Fibroblast of mammary gland (primary cell): ENCODE measurements at regions not wholly inside any gene's neighbourhood (a gene's known extent, or its start where the extent isn't known, plus 50 kb on each side); places are given as distances from the start of the nearest gene placed in this dataset.

Experiments
- DNase-seq: peaks from one replicate; pipeline ENCODE4 v3.0.0-alpha.2; 2010; ENCODE audit warnings: low read depth
- H3K4me3 ChIP-seq: 2 replicates; pipeline ENCODE4 v1.5.1; 2011; ENCODE audit warnings: low read depth, mild to moderate bottlenecking, low read length, moderate library complexity; ENCODE audit not compliant: control insufficient read depth
- CTCF ChIP-seq: conservative IDR thresholded peaks from 2 replicates; pipeline ENCODE4 v1.5.1; 2011; ENCODE audit warnings: low read depth, low read length, inconsistent platforms; ENCODE audit not compliant: control insufficient read depth, insufficient read depth

- DNase-seq, result no peak
- H3K4me3 ChIP-seq, result no peak overlapping the region
- TF ChIP-seq CTCF, result no peak
Measured at GRCh38 chr3:23099021-23099420, 104.1 kb upstream of the UBE2E2 start.

GRCh38 chr3:23099677-23100076 is 103.5 kb upstream of the UBE2E2 start:
- TF ChIP-seq CTCF, result no peak
- no peak for DNase-seq
- H3K4me3 ChIP-seq, result no peak overlapping the region

- no peak overlapping the region for H3K4me3 ChIP-seq
- no peak for DNase-seq
- TF ChIP-seq CTCF, result no peak
Measured at GRCh38 chr3:23100106-23100505, 103.0 kb upstream of the UBE2E2 start.

GRCh38 chr3:23103764-23104163 is 99.4 kb upstream of the UBE2E2 start:
- no peak for DNase-seq
- no peak overlapping the region for H3K4me3 ChIP-seq
- no peak for TF ChIP-seq CTCF

- no peak for DNase-seq
Measured at GRCh38 chr3:23105048-23105447, 98.1 kb upstream of the UBE2E2 start.

GRCh38 chr3:23106666-23107065 is 96.5 kb upstream of the UBE2E2 start:
- no peak overlapping the region for H3K4me3 ChIP-seq
- no peak for DNase-seq
- TF ChIP-seq CTCF, result no peak

More at GRCh38 chr3:23105048-23105447, 98.1 kb upstream of the UBE2E2 start:
- no peak overlapping the region for H3K4me3 ChIP-seq
- no peak for TF ChIP-seq CTCF

GRCh38 chr3:23107221-23107620 is 95.9 kb upstream of the UBE2E2 start:
- H3K4me3 ChIP-seq, result no peak overlapping the region
- DNase-seq, result no peak
- TF ChIP-seq CTCF, result no peak
